NCI-H460 (cell line): ENCODE measurements at regions not wholly inside any gene's neighbourhood (a gene's known extent, or its start where the extent isn't known, plus 50 kb on each side); places are given as distances from the start of the nearest gene placed in this dataset.

Experiments
- DNase-seq: peaks from one replicate; pipeline ENCODE4 v3.0.0-alpha.2; 2016; ENCODE audit warnings: low read depth; ENCODE audit errors: extremely low read depth

GRCh38 chr7:131903315-131903714 lies 346.9 kb upstream of the PODXL start:
- DNase-seq, result no peak

GRCh38 chr7:131900785-131901287 lies 344.4 kb upstream of the PODXL start:
- DNase-seq, result no peak

GRCh38 chr7:131899271-131900030 lies 343.0 kb upstream of the PODXL start:
- no peak for DNase-seq

GRCh38 chr7:131898418-131898817 lies 342.0 kb upstream of the PODXL start:
- DNase-seq, result no peak

GRCh38 chr7:131897790-131898165 lies 341.4 kb upstream of the PODXL start:
- no peak for DNase-seq

- no peak for DNase-seq
Observed at GRCh38 chr7:131897016-131897789, 340.8 kb upstream of the PODXL start.

- no peak for DNase-seq
Observed at GRCh38 chr7:131896165-131896863, 339.9 kb upstream of the PODXL start.

GRCh38 chr7:131895541-131896164 lies 339.2 kb upstream of the PODXL start:
- no peak for DNase-seq

- DNase-seq, result no peak
Observed at GRCh38 chr7:131893631-131894340, 337.4 kb upstream of the PODXL start.

GRCh38 chr7:131890176-131890575 lies 333.7 kb upstream of the PODXL start:
- no peak for DNase-seq

GRCh38 chr7:131889572-131890150 lies 333.2 kb upstream of the PODXL start:
- DNase-seq, result no peak

GRCh38 chr7:131883769-131884168 lies 327.3 kb upstream of the PODXL start:
- no peak for DNase-seq

- no peak for DNase-seq
Observed at GRCh38 chr7:131883196-131883595, 326.8 kb upstream of the PODXL start.

- no peak for DNase-seq
Observed at GRCh38 chr7:131882321-131882720, 325.9 kb upstream of the PODXL start.

- DNase-seq, result no peak
Observed at GRCh38 chr7:131880078-131880477, 323.6 kb upstream of the PODXL start.

- no peak for DNase-seq
Observed at GRCh38 chr7:131879424-131879823, 323.0 kb upstream of the PODXL start.

- no peak for DNase-seq
Observed at GRCh38 chr7:131878777-131879176, 322.3 kb upstream of the PODXL start.

GRCh38 chr7:131873581-131873980 lies 317.2 kb upstream of the PODXL start:
- no peak for DNase-seq

- no peak for DNase-seq
Observed at GRCh38 chr7:131869986-131870385, 313.6 kb upstream of the PODXL start.
